Gastrocnemius medialis (tissue), 4 donors: ENCODE measurements at regions not wholly inside any gene's neighbourhood (a gene's known extent, or its start where the extent isn't known, plus 50 kb on each side); places are given as distances from the start of the nearest gene placed in this dataset.

ENCODE experiments used
- POLR2A ChIP-seq, 2 donors: fragments of 450-650 bp; IDR thresholded peaks; one replicate each; pipeline ENCODE4 v1.6.1; 2017; ENCODE audit warnings: antibody characterized with exemption in 2 of 2, mild to moderate bottlenecking in 2 of 2, moderate library complexity in 2 of 2
- TF ChIP-seq, protein P1 (sequence below), 5 experiments: fragments of 450-650 bp in 3 of 5; fragments of 200-600 bp in 2 of 5; sonication (generic) in 2 of 5; IDR thresholded peaks in 4 of 5; conservative IDR thresholded peaks in 1 of 5; 1 replicate in 4 of 5; 2 replicates in 1 of 5; pipeline ENCODE4 v1.5.1; 2016 to 2019; ENCODE audit warnings: antibody characterized with exemption in 5 of 5, mild to moderate bottlenecking in 3 of 5, moderate library complexity in 3 of 5

DNA sequence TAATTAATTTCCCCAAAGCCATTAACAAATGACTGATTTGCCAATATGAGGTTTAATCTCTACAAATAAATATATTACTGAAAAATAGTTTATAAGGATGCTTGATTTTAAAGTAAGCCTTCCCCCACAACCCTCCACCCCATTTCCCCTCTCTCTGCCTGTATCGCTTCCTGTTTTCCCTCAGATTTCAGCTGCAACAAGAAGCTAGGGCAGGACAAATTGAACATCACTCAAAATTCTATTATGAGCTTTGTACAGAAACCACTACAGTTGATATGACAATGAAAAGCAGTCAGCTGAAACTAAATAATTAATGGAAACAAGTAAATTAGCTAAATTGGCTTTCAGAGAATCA, 109.0 kb upstream of the SP4 start:
- no peak for TF ChIP-seq POLR2A (IDR thresholded peaks at IDR 0.05)
- TF ChIP-seq, protein P1, sequence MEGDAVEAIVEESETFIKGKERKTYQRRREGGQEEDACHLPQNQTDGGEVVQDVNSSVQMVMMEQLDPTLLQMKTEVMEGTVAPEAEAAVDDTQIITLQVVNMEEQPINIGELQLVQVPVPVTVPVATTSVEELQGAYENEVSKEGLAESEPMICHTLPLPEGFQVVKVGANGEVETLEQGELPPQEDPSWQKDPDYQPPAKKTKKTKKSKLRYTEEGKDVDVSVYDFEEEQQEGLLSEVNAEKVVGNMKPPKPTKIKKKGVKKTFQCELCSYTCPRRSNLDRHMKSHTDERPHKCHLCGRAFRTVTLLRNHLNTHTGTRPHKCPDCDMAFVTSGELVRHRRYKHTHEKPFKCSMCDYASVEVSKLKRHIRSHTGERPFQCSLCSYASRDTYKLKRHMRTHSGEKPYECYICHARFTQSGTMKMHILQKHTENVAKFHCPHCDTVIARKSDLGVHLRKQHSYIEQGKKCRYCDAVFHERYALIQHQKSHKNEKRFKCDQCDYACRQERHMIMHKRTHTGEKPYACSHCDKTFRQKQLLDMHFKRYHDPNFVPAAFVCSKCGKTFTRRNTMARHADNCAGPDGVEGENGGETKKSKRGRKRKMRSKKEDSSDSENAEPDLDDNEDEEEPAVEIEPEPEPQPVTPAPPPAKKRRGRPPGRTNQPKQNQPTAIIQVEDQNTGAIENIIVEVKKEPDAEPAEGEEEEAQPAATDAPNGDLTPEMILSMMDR (IDR thresholded peaks at IDR 0.05 in 4 of 5, conservative IDR thresholded peaks at IDR 0.05 in 1 of 5): no peak
